RKO (cell line): ENCODE measurements at regions not wholly inside any gene's neighbourhood (a gene's known extent, or its start where the extent isn't known, plus 50 kb on each side); places are given as distances from the start of the nearest gene placed in this dataset.
A peak's percentile ranks its signal among the peaks of the same experiment; 100 is the strongest.
"Not testable (repeated sequence)": the region's sequence is repeated elsewhere in the genome, so short reads cannot be mapped to it uniquely, and the experiment has no call there.

Source experiments
- DNase-seq: peaks from one replicate; pipeline ENCODE4 v3.0.0-alpha.2; 2016; ENCODE audit warnings: low spot score

DNA sequence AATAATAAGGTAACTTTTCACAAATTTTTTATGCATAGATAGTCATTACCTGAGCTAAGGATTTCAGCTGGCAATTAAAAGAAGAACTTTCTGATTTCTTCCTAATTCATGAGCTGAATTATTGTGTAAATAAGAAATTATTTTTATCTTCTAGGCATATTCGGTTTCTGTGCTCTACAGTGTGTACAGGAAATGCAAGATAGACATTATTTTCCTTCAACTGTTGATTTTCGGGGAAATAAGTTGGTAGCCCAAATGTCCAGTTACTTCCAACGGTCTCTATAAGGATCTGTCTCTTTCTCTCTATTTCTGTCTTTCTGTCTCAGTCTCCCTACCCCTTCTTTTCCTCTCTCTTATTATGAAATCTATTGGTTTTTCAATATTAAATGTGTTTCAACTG, 137.3 kb upstream of the CLNK start:
- DNase-seq: no peak

DNA sequence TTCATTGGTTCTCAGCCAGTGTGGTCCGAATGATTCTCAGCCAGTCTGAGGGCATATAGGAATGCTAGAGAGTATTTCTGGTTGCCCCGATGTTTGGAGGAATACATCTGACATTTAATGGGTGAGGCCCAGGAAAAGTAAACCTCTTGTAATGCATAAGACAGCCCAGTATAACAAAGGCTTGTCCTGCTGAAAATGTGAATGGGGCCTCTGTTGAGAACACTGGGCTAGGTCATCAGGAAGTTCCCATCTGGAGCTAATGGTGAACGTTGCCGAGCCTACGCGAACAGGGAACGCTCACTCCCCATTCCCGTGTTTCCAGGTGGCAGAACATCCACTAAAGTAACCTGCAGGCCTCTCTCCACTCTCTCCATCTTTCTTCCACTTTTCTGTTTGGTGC, 132.0 kb upstream of the CLNK start:
- DNase-seq: no peak

DNA sequence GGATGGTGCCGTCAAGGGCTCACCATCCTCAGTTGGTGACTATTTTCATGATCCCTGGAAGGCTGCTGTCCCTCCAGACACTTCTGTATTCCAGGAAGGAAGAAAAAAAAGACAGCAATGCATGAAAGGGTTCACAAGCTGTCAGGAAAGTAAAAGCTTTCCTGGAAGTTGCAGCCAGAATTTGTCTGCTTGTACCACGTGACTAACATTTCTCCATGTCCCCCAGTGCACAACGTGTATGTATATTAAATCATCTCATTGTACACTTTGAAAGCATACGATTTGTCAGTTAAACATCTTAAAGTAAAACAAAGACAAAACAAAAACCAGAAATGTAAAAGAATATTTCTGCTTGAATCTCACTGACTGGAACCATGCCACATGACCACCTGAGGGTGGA, 127.4 kb upstream of the CLNK start:
- DNase-seq: no peak

DNA sequence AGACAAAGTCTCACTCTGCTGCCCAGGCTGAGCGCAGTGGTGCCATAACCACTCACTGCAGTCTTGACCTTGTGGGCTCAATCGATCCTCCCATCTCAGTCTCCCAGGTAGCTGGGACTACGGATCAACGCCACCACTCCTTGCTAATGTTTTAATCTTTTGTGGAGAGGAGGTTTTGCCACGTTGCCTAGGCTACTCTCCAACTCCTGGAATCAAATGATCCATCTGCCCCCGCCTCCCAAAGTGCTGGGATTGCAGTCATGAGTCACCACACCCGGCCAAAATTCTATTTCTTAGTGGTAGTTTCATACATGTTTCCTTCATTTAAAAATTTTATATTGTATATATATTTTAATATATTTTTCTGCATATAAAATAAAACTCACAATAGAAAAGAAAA, 125.8 kb upstream of the CLNK start:
- DNase-seq: no peak

DNA sequence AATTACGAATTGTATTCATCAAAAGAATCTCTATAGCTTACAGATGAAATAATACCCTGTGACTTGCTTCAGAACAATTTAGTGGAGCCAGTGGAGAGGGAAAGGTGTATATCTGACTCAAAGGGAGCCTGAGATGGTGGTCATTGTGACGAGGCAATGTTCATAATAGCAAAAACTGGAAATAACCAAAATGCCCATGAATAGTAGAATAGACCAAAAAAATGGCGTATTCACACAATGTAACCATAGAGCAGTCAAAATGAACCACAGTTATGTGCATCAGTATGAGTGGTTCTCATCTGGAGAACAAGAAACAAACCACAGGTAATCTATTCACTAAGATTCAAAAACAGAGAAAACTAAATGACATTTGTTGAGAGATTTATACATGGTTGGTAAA, 125.3 kb upstream of the CLNK start:
- no peak for DNase-seq

DNA sequence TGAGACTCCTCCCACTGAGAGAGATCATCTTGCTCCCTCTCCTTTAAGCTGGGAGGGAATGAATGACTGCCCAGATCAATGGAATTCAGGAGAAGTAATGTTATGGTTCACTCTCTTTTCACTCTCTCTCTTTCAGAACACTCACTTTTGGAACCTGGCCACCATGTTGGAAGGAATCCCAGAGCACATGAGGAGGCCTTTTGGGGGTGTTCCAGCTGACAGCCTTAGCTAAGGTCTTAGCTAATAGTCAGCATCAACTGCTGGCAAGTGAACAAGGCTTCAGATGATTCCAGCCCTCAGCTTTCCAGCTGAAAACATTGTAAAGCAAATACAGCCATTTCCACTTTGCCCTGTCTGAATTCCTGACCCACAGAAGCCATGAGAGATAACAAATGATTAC, 124.0 kb upstream of the CLNK start:
- no peak for DNase-seq

DNA sequence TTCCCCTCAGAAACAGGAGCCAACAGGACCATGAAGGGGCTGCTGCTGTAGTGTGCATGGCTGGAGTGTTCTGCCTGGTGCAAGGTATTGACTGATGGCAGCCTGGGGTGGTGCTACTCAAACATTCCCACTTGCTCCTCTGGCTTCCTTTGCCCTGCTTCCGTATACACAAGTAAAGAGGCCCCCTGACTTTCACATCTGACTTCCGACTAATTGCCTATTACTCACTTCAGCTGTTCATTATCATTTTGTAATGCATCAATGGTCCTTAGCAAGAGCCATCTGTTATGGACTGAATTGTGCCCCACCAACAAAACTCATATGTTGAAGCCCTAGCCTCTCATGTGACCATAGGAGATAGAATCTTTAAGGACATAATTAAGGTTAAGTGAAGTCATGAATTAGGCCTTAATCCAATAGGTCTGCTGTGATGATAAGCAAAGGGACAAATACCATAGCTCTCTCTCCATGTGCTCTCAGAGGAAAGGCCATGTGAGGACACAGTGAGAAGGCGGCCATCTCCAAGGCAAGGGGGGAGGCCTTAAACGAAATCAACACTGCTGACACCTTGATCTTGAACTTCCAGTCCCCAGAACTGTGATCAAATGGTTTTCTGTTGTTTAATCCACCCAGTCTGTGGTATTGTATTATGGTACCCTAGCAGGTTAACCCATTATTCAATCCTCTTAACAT, 122.5 kb upstream of the CLNK start:
- no peak for DNase-seq

DNA sequence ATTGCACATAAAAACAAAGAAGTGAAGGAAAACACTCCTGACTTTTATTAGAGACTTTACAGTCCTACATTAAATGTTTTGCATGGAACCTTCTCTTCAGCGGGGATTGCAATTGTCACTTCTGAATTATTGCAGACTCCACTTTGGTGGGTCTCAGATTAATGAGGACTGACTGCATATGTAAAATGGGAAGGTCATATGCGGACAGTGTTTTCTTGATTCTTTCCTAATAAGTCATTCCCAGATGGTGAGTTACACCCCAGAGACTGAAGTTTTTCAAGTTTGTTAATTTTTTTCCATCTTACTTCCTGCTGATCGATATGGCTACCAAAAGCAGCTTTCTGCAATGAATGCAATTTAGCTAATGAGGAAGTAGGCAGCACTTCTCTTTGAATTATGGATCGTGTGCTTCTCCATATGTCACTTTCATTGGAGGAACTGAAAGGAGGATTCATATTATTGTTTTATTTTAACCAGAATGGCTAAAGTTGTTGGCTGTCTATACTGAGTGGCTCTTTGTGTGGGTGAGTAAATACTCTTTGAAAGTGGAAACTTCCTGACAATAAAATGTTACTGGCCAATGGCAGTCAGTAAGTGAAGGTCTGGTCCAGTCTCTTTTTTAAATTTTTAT, 119.3 kb upstream of the CLNK start:
- DNase-seq: no peak

DNA sequence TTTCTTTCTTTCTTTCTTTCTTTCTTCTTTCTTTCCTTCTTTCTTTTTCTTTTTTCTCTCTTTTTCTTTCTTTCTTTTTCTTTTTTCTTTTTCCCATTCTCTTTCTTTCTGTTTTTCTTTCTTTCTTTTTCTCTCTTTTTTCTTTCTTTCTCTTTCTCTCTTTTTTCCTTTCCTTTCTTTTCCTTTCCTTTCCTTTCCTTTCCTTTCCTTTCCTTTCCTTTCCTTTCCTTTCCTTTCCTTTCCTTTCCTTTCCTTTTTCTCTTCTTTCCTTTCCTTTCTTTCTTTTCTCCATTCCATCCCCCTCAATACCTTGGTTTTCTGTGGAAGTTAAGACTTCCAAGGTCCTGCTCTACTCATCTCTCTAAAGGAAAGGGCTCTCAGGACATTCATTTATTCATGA, 102.8 kb upstream of the CLNK start:
- DNase-seq: no peak

DNA sequence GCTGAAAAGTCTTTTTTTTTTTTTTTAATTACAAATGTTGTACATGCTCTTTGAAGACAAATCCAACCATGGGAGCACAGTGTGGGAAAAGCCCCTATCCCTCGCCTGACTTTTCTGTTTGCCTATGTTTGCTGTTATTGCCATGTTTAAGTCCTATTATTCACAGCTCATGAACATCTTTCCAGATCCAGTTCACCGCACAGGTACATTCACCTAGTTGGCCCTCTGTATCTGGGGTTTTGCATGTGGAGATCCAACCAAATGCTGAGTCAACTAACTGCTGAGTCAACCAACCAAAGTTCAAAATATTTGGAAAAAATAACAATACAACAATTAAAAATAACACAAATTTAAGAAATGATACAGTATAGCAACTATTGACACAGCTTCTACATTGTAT, 100.1 kb upstream of the CLNK start:
- DNase-seq: no peak

DNA sequence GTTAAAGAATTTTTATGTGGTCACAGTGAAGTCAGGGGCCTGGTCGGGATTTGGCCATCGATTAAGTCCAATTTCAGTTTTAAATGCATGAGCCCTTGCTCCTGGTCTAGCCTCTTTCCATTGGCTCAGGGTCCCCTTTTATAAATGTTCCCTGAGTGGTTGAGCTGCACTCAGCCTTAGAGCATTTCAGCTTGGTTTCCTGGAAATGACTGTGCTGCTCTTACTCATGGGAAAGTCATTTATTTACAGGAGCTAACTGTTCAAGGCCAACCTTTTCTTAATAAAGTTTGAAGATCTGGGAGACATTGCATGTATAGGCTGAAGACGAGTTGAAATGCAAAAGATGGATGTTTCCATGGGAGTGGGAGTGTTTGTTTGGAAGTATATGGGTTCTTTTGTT, 98.8 kb upstream of the CLNK start:
- DNase-seq: no peak

DNA sequence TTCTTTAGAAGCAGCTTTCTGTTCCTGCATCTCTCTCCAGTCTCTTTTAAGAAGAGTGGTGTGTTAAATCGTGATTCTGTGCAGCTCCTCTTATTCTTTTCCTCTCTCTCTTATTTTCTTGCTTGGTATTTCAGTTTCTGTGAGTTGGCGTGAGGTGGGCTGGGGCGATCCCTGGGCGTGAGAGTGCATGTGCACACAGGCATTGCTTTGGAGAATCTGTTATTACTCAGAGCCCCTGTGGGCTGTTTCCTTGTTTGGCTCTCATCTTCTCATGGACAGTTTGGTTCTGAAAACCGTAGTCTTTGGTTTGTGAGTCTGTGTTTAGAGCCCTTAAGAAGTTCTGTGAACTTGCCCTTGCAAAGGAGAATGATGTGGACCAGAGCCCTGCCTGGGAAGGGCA, 97.2 kb upstream of the CLNK start:
- no peak for DNase-seq

DNA sequence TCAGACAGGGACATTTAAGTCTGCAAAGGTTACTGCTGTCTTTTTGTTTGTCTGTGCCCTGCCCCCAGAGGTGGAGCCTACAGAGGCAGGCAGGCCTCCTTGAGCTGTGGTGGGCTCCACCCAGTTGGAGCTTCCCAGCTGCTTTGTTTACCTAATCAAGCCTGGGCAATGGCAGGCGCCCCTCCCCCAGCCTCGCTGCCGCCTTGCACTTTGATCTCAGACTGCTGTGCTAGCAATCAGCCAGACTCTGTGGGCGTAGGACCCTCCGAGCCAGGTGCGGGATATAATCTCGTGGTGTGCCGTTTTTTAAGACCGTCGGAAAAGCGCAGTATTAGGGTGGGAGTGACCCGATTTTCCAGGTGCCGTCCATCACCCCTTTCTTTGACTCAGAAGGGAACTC, 96.2 kb upstream of the CLNK start:
- DNase-seq: not testable (repeated sequence)

DNA sequence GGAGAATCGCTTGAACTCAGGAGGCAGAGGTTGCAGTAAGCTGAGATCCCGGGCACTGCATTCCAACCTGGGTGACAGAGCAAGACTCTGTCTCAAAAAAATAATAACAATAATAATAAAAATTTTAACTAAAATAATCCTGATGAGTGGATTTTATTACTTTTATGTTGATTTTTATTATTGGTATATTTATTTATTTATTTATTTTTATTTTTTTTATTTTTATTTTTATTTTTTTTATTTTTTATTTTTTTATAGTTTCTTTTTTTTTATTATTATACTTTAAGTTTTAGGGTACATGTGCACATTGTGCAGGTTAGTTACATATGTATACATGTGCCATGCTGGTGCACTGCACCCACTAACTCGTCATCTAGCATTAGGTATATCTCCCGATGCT, 90.6 kb upstream of the CLNK start:
- DNase-seq: not testable (repeated sequence)

DNA sequence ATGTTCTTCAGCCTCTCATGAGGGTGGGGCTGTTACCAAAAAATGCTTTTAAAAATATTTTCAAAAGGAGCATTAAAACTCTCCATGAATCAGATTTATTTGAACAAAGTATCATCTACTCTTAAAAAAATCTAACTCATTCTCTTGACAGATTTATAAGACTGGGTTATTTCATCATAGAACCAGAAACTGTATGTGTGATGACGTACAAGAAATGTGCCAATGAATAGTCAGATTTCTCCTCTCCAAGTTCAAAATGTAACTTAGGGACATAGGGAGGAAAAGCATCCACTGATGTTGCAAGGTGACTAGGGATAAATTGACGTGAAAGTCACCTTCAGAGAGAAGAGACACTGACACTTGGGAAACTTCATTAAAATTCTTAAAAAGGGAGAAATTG, 89.1 kb upstream of the CLNK start:
- DNase-seq: no peak

DNA sequence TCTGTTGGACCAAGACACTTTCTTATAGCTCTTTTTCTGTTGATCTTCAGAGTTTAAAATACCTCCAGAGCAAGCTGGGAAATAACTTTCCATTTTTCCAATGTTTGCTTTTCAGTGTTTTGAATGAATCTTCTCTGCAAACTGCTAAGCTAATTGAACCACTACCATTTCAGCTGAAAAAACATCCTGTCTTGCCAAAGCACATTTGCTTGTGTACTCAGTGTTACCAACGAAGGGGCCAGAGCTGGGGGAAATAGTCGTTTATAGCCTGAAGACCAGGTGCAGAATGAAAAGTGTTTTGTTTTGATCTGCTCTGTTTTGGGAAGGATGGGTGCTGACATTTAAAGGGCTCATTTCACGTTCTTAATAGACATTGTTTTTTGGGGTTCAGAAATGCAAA, 88.4 kb upstream of the CLNK start:
- no peak for DNase-seq

DNA sequence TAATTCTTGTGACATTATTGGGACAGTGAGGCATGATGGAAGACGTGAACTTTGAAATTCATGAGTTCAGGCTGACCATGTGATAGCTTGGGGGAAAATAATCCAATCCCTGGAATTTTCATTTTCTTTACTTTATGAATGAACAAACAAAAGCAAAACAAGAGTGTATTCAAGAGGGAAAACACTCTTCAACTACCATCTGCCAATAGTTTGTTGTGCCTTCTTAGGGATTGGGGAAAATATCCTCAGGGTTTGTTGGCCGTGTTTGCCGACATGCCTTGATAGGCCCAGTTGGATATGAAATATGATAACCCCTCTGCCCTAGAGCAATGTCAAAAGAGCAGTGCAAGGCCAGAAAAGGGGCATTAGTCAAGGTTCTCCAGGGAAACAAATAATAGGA, 80.8 kb upstream of the CLNK start:
- no peak for DNase-seq

DNA sequence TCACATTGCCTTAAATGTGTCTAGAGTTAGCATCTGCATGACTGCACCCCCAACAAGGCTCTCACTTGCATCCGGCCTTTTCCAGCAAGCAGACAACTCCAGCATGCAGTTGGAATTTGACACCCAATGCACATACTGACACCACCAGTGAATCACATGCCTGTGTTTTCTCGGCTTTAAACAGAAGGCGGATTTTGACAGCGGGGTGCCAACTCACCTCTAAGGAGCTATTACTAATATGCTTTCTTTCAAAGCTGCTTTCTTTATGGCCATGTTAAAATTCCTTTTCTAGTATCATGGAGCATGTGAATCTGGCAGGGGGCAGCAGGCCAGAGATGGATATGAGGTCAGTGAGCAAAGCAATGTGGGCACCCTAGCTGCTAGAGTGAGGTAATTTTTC, 78.0 kb upstream of the CLNK start:
- DNase-seq: peak; percentile 3

DNA sequence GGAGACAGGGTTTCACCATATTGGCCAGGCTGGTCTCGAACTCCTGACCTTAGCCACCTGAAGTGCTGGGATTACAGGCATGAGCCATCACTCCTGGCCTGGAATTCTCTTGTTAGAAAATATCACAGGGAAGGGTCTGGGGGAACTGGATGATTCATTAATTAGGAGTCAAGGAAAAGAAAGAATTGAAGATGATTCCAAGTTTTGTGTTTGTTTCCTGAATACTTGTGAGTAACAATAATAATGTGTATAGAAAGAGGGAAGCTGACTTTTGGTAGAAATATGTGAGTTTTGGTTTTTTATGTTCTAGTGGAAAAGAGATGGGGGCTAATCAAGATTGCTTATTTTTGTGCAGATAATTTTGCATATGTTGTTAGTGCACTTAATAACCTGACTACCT, 77.3 kb upstream of the CLNK start:
- no peak for DNase-seq

DNA sequence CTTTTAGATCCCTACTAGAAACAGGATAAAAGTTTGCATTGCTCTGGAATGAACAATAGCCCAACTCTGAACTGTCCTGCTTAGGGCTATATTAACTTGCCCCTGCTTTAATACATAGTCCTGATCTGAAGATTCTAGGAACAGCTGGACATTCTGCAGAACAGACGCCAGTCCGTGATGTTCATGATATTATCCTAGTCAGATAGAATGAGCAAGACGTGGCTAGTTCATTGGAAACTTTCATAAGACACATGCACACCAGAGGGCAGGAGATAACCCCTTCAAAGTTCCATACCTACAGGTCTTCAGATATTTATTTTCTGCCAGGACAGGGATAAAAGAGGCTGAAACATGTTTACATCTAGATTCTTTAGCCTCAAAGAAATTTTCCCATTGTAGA, 75.5 kb upstream of the CLNK start:
- no peak for DNase-seq

DNA sequence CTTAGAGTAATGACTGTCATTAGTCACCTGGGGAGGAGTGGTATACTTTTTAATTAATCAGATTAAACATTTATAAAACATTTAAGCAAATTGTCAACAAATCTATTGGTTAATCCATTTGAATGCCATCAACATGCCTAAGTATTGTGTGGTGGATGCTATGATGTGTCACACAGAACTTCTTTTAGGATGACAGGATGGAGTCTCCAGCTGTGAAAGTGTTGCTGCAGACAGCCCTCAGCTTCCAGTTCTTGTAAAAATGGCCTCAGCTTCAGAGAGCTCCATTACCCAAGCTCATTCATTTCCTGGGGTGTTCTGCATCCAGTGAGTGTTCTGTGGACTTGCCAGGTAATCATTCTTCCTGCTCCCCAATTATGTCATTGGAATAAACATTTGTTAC, 74.3 kb upstream of the CLNK start:
- no peak for DNase-seq

DNA sequence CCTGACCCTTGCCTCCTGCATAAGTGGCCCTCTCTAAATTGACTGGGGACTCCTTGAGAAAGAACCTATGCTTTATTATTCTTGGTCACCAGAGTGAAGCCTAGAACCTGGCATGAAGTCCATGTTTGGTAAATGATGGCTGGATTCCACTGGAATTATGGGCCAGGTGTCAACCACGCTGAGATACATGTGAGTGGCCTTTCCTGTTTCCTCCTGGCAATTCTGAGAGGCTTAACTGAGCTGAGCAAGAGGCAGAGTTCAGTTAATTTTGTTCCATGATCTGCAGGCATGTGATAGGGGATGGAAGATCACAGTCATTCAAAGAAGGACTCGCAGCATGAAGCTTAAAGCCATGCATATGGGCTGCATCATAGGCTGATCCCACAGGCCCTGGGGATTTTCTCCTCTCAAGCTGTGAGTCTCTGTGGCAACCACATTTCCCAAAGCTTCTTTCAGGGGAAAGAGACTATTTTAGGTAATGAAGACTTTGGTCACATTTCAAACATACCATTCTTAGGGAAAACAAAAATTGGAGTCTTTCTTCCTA, 69.4 kb upstream of the CLNK start:
- DNase-seq: no peak

DNA sequence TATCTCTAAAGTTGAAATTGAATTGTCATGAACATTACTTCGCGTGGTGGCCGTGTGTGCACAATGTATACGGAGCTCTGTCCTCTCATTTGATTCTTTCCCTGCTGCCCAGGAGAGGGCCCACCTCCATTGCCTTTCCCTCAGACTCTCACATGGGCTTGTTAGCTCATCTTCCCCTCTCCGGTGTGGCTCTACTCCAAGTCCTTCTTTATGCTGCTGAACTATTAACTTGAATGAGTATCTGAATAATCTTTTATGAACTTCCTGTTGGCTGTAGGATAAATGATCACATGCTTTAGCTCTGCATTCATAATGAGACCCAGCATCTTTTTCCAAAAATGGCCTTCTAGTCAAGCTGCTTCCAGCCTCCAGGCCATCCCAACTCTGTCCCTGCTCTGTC, 68.8 kb upstream of the CLNK start:
- no peak for DNase-seq

DNA sequence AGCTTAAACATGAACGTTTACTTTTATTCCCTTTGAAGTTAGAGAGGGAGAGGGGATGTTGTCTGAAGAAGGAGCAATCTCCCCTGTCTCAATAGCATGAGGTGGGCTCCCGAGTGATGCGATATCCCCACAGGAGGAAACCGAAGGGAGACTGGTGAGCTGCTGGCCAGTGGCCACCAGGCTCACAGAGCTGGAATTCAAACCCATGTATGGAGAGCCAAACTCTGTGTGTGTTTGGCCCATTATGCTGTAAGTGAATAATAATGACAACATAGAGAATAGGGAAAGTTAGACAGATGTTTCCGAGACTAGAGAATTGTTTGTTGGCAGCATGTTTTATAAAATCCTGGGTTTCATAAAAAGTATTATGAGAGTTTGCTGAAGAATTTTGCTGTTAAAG, 66.1 kb upstream of the CLNK start:
- DNase-seq: no peak
